DND-41 (cell line): ENCODE measurements at regions not wholly inside any gene's neighbourhood (a gene's known extent, or its start where the extent isn't known, plus 50 kb on each side); places are given as distances from the start of the nearest gene placed in this dataset.
A peak's percentile ranks its signal among the peaks of the same experiment; 100 is the strongest.

Experiments
- ATAC-seq: fragments of 200-7000 bp; cut with Tn5 transposase; 3 replicates; pipeline ENCODE4 v1.9.1; 2021; ENCODE audit warnings: low read depth; ENCODE audit not compliant: insufficient read depth
- DNase-seq: peaks from one replicate; pipeline ENCODE4 v3.0.0-alpha.2; 2020
- H2AFZ ChIP-seq: 2 replicates; pipeline ENCODE4 v1.6.0; 2012; ENCODE audit warnings: low read depth, low read length
- H3K27ac ChIP-seq: 2 replicates; pipeline ENCODE4 v1.5.1; 2012; ENCODE audit warnings: low read length, inconsistent platforms
- H3K27me3 ChIP-seq: fragments of 200-600 bp; sonication (generic); 2 replicates; pipeline ENCODE4 v1.6.0; 2012; ENCODE audit warnings: low read length, mild to moderate bottlenecking, inconsistent platforms; ENCODE audit not compliant: insufficient read depth, poor library complexity
- H3K36me3 ChIP-seq: 2 replicates; pipeline ENCODE4 v1.5.1; 2012; ENCODE audit warnings: low read length, inconsistent platforms; ENCODE audit not compliant: insufficient read depth
- H3K4me1 ChIP-seq: 2 replicates; pipeline ENCODE4 v1.5.1; 2012; ENCODE audit warnings: mild to moderate bottlenecking, low read length; ENCODE audit not compliant: insufficient read depth
- H3K4me2 ChIP-seq: 2 replicates; pipeline ENCODE4 v1.6.0; 2012; ENCODE audit warnings: mild to moderate bottlenecking, moderate library complexity, low read length, inconsistent platforms; ENCODE audit not compliant: insufficient read depth
- H3K4me3 ChIP-seq, 2 experiments: fragments of 200-600 bp in 1 of 2; shearing (Covaris generic) in 1 of 2; 2 replicates each; pipeline ENCODE4 v1.5.1; 2012 to 2016; ENCODE audit warnings: inconsistent platforms in 2 of 2, low read length in 2 of 2, mild to moderate bottlenecking in 2 of 2, low read depth in 1 of 2, moderate library complexity in 1 of 2
- H3K79me2 ChIP-seq: 2 replicates; pipeline ENCODE4 v1.6.0; 2012; ENCODE audit warnings: low read length, inconsistent platforms; ENCODE audit not compliant: insufficient read depth
- H3K9ac ChIP-seq: 2 replicates; pipeline ENCODE4 v1.6.0; 2012; ENCODE audit warnings: low read depth, mild to moderate bottlenecking, inconsistent platforms, low read length, moderate library complexity
- H3K9me3 ChIP-seq: 2 replicates; pipeline ENCODE4 v1.5.1; 2012; ENCODE audit warnings: low read length, moderate library complexity, mild to moderate bottlenecking, inconsistent platforms; ENCODE audit not compliant: insufficient read depth, severe bottlenecking
- H4K20me1 ChIP-seq: 2 replicates; pipeline ENCODE4 v1.6.0; 2012; ENCODE audit warnings: low read length; ENCODE audit not compliant: insufficient read depth
- EZH2 ChIP-seq: IDR thresholded peaks from 3 replicates; pipeline ENCODE4 v1.6.1; 2012; ENCODE audit warnings: borderline replicate concordance, low read depth, mild to moderate bottlenecking, moderate library complexity, low read length, inconsistent platforms; ENCODE audit not compliant: severe bottlenecking
- TF ChIP-seq, protein P1 (sequence below): IDR thresholded peaks from 2 replicates; pipeline ENCODE4 v1.5.1; 2012; ENCODE audit warnings: borderline replicate concordance, low read length, moderate library complexity, mild to moderate bottlenecking; ENCODE audit not compliant: poor library complexity, severe bottlenecking; ENCODE audit errors: extremely low read depth

DNA sequence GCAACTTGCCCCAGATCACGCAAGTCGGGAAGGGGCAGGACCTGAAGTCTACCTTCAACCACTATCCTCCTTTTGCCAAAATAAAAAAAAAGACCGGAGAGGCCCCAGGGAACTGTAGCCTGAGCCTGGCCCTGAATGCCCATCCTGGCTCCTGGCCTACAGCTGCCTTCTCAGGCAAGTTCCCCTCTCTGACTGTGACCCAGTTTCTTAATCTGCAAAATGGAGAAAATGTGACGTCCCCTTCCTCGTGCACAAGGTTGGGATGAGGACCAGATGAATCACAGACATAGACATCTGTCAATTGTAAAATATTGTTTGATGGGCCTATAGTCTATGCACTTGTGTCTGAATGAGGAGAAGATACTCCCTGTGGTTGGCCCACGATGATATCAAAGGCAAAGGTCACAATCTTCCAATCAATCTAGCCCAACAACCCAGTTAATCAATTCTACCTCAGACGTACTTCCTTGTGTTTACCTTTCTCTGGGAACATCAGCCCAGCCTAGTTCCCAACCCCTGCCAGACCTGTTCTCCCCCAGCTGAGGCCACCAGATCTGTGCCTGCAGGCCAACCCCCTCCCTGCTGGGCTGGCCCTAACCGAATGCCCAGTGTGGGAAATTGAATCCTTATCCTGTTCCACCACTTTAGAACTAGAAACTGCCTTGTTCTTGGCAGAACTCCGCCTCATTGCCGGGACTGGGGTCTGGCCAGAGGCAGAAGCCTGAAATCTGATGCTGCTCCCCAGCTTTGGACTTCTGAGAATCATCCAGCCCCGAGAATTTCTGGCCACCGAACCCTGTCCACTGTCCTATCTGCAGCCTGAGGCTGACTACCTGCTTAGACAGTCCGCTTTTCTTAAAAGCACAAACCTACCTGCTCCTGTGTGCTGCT is 101.8 kb upstream of the LIPC start:
- no peak overlapping the region for H2AFZ ChIP-seq
- H3K9me3 ChIP-seq, result no peaks in the 10 kb centered on the region
- H3K79me2 ChIP-seq, result no peaks in the 10 kb centered on the region
- H3K4me3 ChIP-seq, result no peak overlapping the region
- H3K4me2 ChIP-seq, result peak overlapping the region; percentile 63; the same call in 1 of the 2 replicates
- peaks cover 39% of the 10 kb centered on the region for H3K4me1 ChIP-seq
- DNase-seq, result no peak
- no peaks in the 10 kb centered on the region for H3K27me3 ChIP-seq
- no peak overlapping the region for H3K9ac ChIP-seq
- no peak overlapping the region for H3K27ac ChIP-seq
- ATAC-seq, result no peak
- no peaks in the 10 kb centered on the region for H3K36me3 ChIP-seq
- no peaks in the 10 kb centered on the region for H4K20me1 ChIP-seq
- TF ChIP-seq EZH2, result no peak
- TF ChIP-seq, protein P1, sequence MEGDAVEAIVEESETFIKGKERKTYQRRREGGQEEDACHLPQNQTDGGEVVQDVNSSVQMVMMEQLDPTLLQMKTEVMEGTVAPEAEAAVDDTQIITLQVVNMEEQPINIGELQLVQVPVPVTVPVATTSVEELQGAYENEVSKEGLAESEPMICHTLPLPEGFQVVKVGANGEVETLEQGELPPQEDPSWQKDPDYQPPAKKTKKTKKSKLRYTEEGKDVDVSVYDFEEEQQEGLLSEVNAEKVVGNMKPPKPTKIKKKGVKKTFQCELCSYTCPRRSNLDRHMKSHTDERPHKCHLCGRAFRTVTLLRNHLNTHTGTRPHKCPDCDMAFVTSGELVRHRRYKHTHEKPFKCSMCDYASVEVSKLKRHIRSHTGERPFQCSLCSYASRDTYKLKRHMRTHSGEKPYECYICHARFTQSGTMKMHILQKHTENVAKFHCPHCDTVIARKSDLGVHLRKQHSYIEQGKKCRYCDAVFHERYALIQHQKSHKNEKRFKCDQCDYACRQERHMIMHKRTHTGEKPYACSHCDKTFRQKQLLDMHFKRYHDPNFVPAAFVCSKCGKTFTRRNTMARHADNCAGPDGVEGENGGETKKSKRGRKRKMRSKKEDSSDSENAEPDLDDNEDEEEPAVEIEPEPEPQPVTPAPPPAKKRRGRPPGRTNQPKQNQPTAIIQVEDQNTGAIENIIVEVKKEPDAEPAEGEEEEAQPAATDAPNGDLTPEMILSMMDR, result no peak

DNA sequence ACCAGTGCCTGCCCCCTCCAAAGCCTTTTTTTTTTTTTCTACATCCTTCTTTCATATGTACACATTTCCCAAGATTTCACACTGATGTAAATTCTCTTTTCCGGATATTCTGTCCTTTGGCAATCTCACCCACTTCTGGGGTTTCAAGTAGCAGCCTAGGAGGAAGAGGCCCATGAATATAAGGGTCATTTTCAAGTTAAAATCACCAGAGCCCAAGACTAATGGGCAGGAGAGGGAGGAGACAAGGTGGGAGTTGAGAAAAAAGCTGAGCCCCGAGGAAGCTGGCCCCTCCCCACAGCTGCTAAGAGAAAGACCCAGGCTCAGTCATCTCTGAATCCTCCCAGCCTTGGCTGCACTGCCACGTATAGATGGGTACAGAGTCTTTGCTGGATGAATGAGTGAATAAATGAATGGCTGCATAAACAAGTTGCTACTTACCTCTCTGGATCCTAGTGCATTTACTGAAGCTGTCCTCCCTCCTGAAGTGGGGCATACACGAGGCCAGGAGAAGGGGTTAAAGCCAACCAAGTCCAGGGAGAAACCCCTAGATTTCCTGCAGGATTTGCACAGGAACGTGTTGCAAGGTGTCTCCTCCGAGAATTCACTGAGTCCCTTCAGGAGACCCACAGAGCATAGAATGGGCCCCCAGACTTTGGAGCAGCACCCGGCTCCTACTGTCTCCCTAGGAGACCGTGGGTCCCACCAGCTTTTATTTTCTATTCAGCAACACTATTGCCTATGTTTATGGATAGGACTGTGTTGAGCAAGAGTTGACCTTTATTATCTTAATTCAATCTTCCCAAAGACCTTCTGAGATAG is 100.8 kb upstream of the LIPC start:
- H2AFZ ChIP-seq, result 0 out of 2 replicates have a peak overlapping the region, but pooled peaks have one; percentile 34
- H3K9ac ChIP-seq, result no peak overlapping the region
- H3K79me2 ChIP-seq, result no peaks in the 10 kb centered on the region
- H3K4me2 ChIP-seq, result peak overlapping the region; percentile 63
- no peaks in the 10 kb centered on the region for H3K27me3 ChIP-seq
- no peak for TF ChIP-seq EZH2
- TF ChIP-seq, protein P1, result no peak
- no peaks in the 10 kb centered on the region for H4K20me1 ChIP-seq
- peak overlapping the region; percentile 76 for H3K27ac ChIP-seq
- H3K4me3 ChIP-seq, result peak overlapping the region in 1 of 2 experiments; percentile 39; a peak in 2 of 4 replicates
- peak; percentile 49 for DNase-seq
- peak; percentile 27; the same call in 1 of the 3 replicates for ATAC-seq
- peaks cover 39% of the 10 kb centered on the region for H3K4me1 ChIP-seq
- no peaks in the 10 kb centered on the region for H3K36me3 ChIP-seq
- H3K9me3 ChIP-seq, result no peaks in the 10 kb centered on the region

DNA sequence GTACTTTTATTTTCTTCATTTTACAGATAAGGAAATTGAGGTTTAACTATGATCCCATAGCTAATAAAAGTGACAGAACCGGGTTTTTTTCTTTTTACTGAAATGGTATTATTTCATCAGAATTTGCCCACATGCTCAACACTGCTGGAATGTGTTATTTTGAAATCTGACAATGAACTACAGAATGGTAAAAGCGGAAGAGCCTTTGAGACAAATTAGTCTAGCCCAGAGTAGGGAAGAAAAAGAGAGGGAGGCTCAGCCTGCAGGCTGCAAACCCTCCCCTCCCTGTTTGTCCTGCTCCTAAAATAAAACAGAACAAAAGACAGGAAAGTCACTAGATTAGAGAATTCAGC is 100.3 kb upstream of the LIPC start:
- H3K36me3 ChIP-seq, result no peaks in the 10 kb centered on the region
- H3K79me2 ChIP-seq, result no peaks in the 10 kb centered on the region
- ATAC-seq (no peak), DNase-seq (no peak)
- H4K20me1 ChIP-seq, result no peaks in the 10 kb centered on the region
- peak overlapping the region in 1 of 2 experiments; percentile 39; a peak in 2 of 4 replicates for H3K4me3 ChIP-seq
- peak overlapping the region; percentile 38; the same call in 1 of the 2 replicates for H3K9ac ChIP-seq
- H3K27ac ChIP-seq, result peak overlapping the region; percentile 76
- peaks cover 39% of the 10 kb centered on the region for H3K4me1 ChIP-seq
- H2AFZ ChIP-seq, result no peak overlapping the region
- H3K27me3 ChIP-seq, result no peaks in the 10 kb centered on the region
- no peaks in the 10 kb centered on the region for H3K9me3 ChIP-seq
- peak overlapping the region; percentile 63 for H3K4me2 ChIP-seq
- TF ChIP-seq EZH2, result no peak
- TF ChIP-seq, protein P1, result no peak
